ENCODE measurements at regions not wholly inside any gene's neighbourhood (a gene's known extent, or its start where the extent isn't known, plus 50 kb on each side); places are given as distances from the start of the nearest gene placed in this dataset.

DNA sequence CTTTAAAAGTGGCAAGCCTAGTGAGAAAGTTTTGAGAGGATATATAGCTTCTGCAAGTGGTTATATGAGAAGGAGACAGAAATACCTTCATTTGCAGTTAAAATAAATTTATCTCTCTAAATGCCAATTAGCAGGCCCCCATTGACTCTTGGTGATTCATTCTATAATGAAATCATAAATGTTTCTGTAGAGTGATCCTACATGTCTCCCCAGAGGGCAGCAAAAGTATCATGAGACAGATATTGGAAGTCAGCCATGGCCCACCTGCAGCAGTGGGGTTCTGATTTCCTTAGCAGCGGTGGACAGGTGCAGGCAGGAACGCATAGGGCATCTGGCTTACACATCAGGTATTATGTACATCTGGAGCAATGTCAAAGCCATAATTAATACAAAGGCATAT lies 385.4 kb upstream of the SLC10A2 start:
- no peaks in the 10 kb centered on the region for H3K9me3 ChIP-seq
- intact Hi-C loops (cut with DNase I; ENCODE audit: low total_unique reads) = no loop called here
- no peak overlapping the region for H3K27ac ChIP-seq
- TF ChIP-seq POLR2A (IDR thresholded peaks at IDR 0.05) = no peak
- TF ChIP-seq, protein P1, sequence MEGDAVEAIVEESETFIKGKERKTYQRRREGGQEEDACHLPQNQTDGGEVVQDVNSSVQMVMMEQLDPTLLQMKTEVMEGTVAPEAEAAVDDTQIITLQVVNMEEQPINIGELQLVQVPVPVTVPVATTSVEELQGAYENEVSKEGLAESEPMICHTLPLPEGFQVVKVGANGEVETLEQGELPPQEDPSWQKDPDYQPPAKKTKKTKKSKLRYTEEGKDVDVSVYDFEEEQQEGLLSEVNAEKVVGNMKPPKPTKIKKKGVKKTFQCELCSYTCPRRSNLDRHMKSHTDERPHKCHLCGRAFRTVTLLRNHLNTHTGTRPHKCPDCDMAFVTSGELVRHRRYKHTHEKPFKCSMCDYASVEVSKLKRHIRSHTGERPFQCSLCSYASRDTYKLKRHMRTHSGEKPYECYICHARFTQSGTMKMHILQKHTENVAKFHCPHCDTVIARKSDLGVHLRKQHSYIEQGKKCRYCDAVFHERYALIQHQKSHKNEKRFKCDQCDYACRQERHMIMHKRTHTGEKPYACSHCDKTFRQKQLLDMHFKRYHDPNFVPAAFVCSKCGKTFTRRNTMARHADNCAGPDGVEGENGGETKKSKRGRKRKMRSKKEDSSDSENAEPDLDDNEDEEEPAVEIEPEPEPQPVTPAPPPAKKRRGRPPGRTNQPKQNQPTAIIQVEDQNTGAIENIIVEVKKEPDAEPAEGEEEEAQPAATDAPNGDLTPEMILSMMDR (IDR thresholded peaks at IDR 0.05) = no peak
- 89 to 98% methylated on average over 2 of the region's 2 CpGs for WGBS, 2 donors
- H3K4me3 ChIP-seq = no peak overlapping the region
- H3K36me3 ChIP-seq (ENCODE audit: low read depth, missing control alignments) = no peaks in the 10 kb centered on the region
- H3K4me1 ChIP-seq = no peaks in the 10 kb centered on the region
- DNase-seq = no peak
- H3K27me3 ChIP-seq = no peaks in the 10 kb centered on the region

DNA sequence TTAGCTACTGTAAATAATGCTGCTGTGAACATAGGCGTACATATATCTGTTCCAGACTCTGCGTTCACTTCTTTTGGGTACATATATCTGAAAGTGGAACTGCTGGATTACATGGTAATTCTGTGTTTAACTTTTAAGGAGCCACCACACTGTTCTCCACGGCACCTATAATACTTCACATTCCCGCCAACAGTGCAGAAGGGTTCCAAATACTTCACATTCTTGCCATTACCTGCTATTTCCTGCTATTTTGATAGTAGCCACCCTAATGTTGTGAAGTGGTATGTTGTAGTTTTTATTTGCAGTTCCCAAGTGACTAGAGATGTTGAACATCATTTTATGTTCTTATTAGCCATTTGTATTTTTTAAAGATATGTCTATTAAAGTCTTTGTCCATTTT lies 377.4 kb upstream of the SLC10A2 start:
- Histone ChIP-seq H3K36me3 (ENCODE audit: low read depth, missing control alignments) (no peaks in the 10 kb centered on the region), H3K9me3 (no peaks in the 10 kb centered on the region), H3K4me3 (no peak overlapping the region), H3K27me3 (no peaks in the 10 kb centered on the region), H3K4me1 (no peaks in the 10 kb centered on the region), H3K27ac (no peak overlapping the region)
- 89 to 90% methylated on average over 4 of the region's 4 CpGs for WGBS, 2 donors
- TF ChIP-seq, protein P1 (IDR thresholded peaks at IDR 0.05) = no peak
- no peak for TF ChIP-seq POLR2A (IDR thresholded peaks at IDR 0.05)
- intact Hi-C loops (cut with DNase I; ENCODE audit: low total_unique reads) = no loop called here
- no peak for DNase-seq

DNA sequence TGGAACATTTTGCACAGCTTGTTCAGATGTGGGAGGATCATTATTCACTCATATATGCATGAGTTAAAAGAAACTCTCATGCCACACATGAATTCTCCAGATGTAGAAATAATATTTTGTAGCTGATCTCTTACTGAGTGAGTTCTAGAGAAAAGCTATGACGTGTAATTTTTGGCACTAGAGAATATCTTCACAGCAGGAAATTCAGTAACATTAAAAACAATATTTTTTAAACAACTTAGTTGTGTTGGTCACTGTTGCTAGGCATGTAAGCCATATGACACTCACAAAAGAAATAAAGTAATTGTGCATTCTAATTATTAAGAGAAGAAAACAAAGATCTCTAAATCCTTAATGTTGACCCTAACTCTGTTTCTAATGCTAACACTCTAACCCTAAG lies 371.4 kb upstream of the SLC10A2 start:
- Histone ChIP-seq H3K27ac (no peak overlapping the region), H3K4me1 (no peaks in the 10 kb centered on the region), H3K36me3 (ENCODE audit: low read depth, missing control alignments) (no peaks in the 10 kb centered on the region), H3K4me3 (no peak overlapping the region), H3K27me3 (no peaks in the 10 kb centered on the region), H3K9me3 (no peaks in the 10 kb centered on the region)
- no peak for TF ChIP-seq POLR2A (IDR thresholded peaks at IDR 0.05)
- TF ChIP-seq, protein P1 (IDR thresholded peaks at IDR 0.05) = no peak
- WGBS, 2 donors = 48 to 50% methylated on average over 1 of the region's 1 CpG
- DNase-seq = no peak
- intact Hi-C loops (cut with DNase I; ENCODE audit: low total_unique reads) = no loop called here

DNA sequence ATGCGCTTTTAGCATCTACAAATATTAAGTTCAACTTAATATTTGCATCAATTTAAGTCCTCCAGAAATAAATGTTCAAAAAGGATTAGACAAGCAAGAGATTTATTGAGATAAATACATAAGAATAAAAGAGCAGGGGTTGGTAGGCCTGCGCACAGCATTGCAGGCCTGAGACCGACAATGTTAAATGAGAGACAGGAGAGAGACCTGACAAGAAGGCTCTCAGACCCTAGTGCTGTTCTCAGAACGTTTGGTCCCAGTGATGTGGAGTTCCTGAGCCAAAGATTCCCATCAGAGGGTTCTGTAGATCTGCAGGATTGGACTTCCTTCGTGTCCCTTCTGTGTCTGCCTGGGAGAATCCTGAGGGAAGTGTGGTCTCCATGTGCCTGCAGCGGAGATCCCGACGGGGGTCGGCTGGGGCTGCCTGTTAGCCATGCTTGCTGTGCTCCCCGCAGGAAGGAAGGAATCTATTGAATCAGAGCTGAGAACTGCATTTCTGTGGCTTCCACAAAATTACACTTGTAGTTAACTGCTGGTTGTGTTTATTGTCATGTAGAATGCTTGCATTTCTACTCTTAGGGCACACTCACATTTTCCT lies 369.9 kb upstream of the SLC10A2 start:
- no peak for TF ChIP-seq POLR2A (IDR thresholded peaks at IDR 0.05)
- TF ChIP-seq, protein P1 (IDR thresholded peaks at IDR 0.05) = no peak
- intact Hi-C loops (cut with DNase I; ENCODE audit: low total_unique reads) = no loop called here
- 80 to 84% methylated on average over 9 to 10 of the region's 10 CpGs for WGBS, 2 donors

DNA sequence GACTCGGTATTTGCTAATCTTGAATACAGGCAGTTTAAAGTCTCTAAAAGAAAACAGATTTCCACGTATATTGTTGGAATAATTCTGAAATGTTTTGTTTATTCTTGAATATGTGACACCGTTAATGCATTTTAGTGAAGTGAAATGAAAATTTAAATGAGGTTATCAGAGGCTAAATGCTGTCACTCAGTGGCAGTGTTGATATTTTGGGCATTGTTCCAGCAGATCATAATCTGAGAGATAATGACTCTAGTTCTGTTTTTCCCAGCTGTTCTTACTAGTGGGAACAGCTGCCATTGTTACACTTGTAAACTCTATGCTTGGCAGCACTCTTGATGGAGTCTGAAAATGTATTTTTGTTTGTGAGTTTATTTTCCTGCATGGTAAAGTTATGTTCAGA lies 365.6 kb upstream of the SLC10A2 start:
- Histone ChIP-seq H3K9me3 (no peaks in the 10 kb centered on the region), H3K27ac (no peak overlapping the region), H3K4me3 (no peak overlapping the region), H3K36me3 (ENCODE audit: low read depth, missing control alignments) (no peaks in the 10 kb centered on the region), H3K4me1 (no peaks in the 10 kb centered on the region), H3K27me3 (no peaks in the 10 kb centered on the region)
- intact Hi-C loops (cut with DNase I; ENCODE audit: low total_unique reads) = no loop called here
- DNase-seq = no peak
- 58 to 69% methylated on average over 3 of the region's 3 CpGs for WGBS, 2 donors
- TF ChIP-seq POLR2A (IDR thresholded peaks at IDR 0.05) = no peak
- TF ChIP-seq, protein P1 (IDR thresholded peaks at IDR 0.05) = no peak

More for the DNA sequence above, 369.9 kb upstream of the SLC10A2 start:
- Histone ChIP-seq H3K36me3 (ENCODE audit: low read depth, missing control alignments) (no peaks in the 10 kb centered on the region), H3K27me3 (no peaks in the 10 kb centered on the region), H3K9me3 (no peaks in the 10 kb centered on the region), H3K4me3 (no peak overlapping the region), H3K27ac (no peak overlapping the region), H3K4me1 (no peaks in the 10 kb centered on the region)
- no peak for DNase-seq
